ENCODE measurements at regions not wholly inside any gene's neighbourhood (a gene's known extent, or its start where the extent isn't known, plus 50 kb on each side); places are given as distances from the start of the nearest gene placed in this dataset.

DNA sequence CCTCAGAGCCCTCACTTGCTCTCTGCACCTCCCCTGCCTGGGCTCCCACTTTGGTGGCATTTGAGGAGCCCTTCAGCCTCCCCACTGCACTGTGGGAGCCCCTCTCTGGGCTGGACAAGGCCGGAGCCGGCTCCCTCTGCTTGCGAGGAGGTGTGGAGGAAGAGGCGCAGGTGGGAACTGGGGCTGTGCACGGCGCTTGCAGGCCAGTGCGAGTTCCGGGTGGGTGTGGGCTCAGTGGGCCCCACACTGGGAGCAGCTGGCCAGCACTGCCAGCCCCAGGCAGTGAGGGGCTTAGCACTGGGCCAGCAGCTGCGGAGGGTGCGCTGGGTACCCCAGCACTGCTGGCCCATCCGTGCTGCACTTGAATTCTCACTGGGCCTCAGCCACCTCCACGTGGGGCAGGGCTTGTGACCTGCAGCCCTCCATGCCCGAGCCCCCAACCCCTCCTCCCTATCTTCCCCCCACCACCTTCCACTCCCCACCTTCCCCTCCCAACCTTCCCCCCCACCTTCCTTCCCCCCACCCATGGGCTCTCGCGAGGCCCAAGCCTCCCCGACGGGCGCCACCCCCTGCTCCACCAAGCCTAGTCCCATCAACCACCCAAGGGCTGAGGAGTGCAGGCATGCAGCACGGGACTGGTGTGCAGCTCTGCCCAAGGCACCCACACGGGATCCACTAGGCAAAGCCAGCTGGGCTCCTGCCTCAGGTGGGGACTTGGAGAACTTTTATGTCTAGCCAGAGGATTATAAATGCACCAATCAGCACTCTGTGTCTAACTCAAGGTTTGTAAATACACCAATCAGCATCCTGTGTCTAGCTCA is 113.5 kb upstream of the BEND4 start:
- TF ChIP-seq CTCF (IDR thresholded peaks at IDR 0.05; ENCODE audit: unreplicated experiment): no peak
- Mint-ChIP-seq H3K9me3 (ENCODE audit: low read depth) (peaks cover 3% of the 10 kb centered on the region), H3K36me3 (ENCODE audit: insufficient read depth) (peaks cover 1% of the 10 kb centered on the region), H3K4me3 (ENCODE audit: low read depth) (no peak overlapping the region), H3K27me3 (no peaks in the 10 kb centered on the region), H3K27ac (no peak overlapping the region), H3K4me1 (ENCODE audit: low read depth) (peaks cover 5% of the 10 kb centered on the region)
- no peak for DNase-seq (ENCODE audit: low spot score, unreplicated experiment)

GRCh38 chr4:42267724-42268123 is 115.3 kb upstream of the BEND4 start:
- Mint-ChIP-seq H3K4me1 (ENCODE audit: low read depth) (peaks cover 9% of the 10 kb centered on the region), H3K27me3 (no peaks in the 10 kb centered on the region), H3K4me3 (ENCODE audit: low read depth) (no peak overlapping the region), H3K36me3 (ENCODE audit: insufficient read depth) (peaks cover 1% of the 10 kb centered on the region), H3K9me3 (ENCODE audit: low read depth) (peaks cover 3% of the 10 kb centered on the region), H3K27ac (peak overlapping the region; percentile 37)
- DNase-seq (ENCODE audit: low spot score, unreplicated experiment): no peak
- TF ChIP-seq CTCF (IDR thresholded peaks at IDR 0.05; ENCODE audit: unreplicated experiment): no peak

- no peak for DNase-seq (ENCODE audit: low spot score, unreplicated experiment)
- Mint-ChIP-seq H3K4me1 (ENCODE audit: low read depth) (peaks cover 8% of the 10 kb centered on the region), H3K9me3 (ENCODE audit: low read depth) (peaks cover 3% of the 10 kb centered on the region), H3K4me3 (ENCODE audit: low read depth) (no peak overlapping the region), H3K36me3 (ENCODE audit: insufficient read depth) (peaks cover 1% of the 10 kb centered on the region), H3K27me3 (no peaks in the 10 kb centered on the region), H3K27ac (no peak overlapping the region)
- TF ChIP-seq CTCF (IDR thresholded peaks at IDR 0.05; ENCODE audit: unreplicated experiment): no peak
Observed at GRCh38 chr4:42268824-42269223, 116.4 kb upstream of the BEND4 start.

DNA sequence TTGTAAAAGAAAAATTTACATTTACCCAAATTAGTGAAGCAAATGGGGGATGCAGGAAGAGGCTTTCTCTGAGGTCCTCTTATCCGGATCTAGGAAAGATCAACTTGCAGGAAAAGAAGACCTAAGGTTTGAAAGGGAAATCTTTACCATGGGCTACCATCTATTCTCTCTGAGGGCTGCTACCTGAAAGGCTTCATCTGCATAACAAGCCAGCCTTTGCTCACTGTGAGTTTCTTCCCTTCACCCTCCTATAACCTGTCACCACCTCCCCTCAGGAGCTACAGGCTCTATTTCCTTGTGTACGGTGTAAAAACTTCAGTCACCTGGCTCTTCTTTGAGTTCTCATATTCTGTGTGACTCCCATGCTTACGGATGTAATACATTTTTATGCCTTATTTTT is 118.6 kb upstream of the BEND4 start:
- TF ChIP-seq CTCF (IDR thresholded peaks at IDR 0.05; ENCODE audit: unreplicated experiment): no peak
- Mint-ChIP-seq H3K4me3 (ENCODE audit: low read depth) (no peak overlapping the region), H3K36me3 (ENCODE audit: insufficient read depth) (peaks cover 1% of the 10 kb centered on the region), H3K9me3 (ENCODE audit: low read depth) (peaks cover 3% of the 10 kb centered on the region), H3K27ac (no peak overlapping the region), H3K27me3 (no peaks in the 10 kb centered on the region), H3K4me1 (ENCODE audit: low read depth) (peaks cover 8% of the 10 kb centered on the region)
- DNase-seq (ENCODE audit: low spot score, unreplicated experiment): no peak

DNA sequence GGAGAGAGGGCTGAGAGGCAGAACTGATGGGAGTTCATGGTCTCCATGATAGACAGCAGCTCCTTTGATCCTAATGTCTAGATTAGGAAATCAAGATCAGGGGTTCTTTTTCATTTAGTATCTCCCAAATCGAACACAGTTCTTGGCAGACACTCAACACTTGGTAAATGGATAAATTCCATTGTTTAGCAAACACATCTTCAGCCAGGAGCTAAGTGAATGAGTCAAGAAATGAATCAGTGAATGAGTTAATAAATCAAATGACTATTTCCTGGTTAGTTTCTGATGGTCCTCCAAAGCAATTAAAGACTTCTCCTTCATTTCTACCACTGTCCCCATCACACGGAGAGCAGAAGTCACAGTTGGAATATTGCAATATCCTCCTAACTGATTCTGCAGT is 120.0 kb upstream of the SHISA3 start:
- Mint-ChIP-seq H3K36me3 (ENCODE audit: insufficient read depth) (no peaks in the 10 kb centered on the region), H3K4me1 (ENCODE audit: low read depth) (peaks cover 7% of the 10 kb centered on the region), H3K27me3 (no peaks in the 10 kb centered on the region), H3K9me3 (ENCODE audit: low read depth) (no peaks in the 10 kb centered on the region), H3K27ac (no peak overlapping the region), H3K4me3 (ENCODE audit: low read depth) (no peak overlapping the region)
- no peak for DNase-seq (ENCODE audit: low spot score, unreplicated experiment)
- no peak for TF ChIP-seq CTCF (IDR thresholded peaks at IDR 0.05; ENCODE audit: unreplicated experiment)

All from progenitor cell of endocrine pancreas (in vitro differentiated cells).